Hepatocyte (in vitro differentiated cells): ENCODE measurements at regions not wholly inside any gene's neighbourhood (a gene's known extent, or its start where the extent isn't known, plus 50 kb on each side); places are given as distances from the start of the nearest gene placed in this dataset.

Source experiments
- DNase-seq: peaks from one replicate; pipeline ENCODE4 v3.0.0-alpha.2; 2016; ENCODE audit warnings: low spot score
- H2AFZ ChIP-seq: fragments of 200-600 bp; sonication (generic); 2 replicates; pipeline ENCODE4 v1.6.0; 2016; ENCODE audit warnings: antibody characterized with exemption, mild to moderate bottlenecking
- H3K27ac ChIP-seq: fragments of 200-600 bp; sonication (generic); 2 replicates; pipeline ENCODE4 v1.5.1; 2016; ENCODE audit warnings: mild to moderate bottlenecking
- H3K27me3 ChIP-seq: fragments of 200-600 bp; sonication (generic); 2 replicates; pipeline ENCODE4 v1.6.1; 2016
- H3K36me3 ChIP-seq: fragments of 200-600 bp; sonication (generic); replicated peaks from 2 replicates; pipeline ENCODE4 v1.5.1; 2016; ENCODE audit warnings: low read depth; ENCODE audit not compliant: insufficient read depth
- H3K4me1 ChIP-seq: fragments of 200-600 bp; sonication (generic); 2 replicates; pipeline ENCODE4 v1.5.1; 2016; ENCODE audit warnings: mild to moderate bottlenecking, moderate library complexity; ENCODE audit not compliant: insufficient read depth
- H3K4me2 ChIP-seq: fragments of 200-600 bp; sonication (generic); 2 replicates; pipeline ENCODE4 v1.6.0; 2016
- H3K4me3 ChIP-seq: fragments of 200-600 bp; sonication (generic); 2 replicates; pipeline ENCODE4 v1.5.1; 2016; ENCODE audit warnings: mild to moderate bottlenecking
- H3K79me2 ChIP-seq: fragments of 200-600 bp; sonication (generic); 2 replicates; pipeline ENCODE4 v1.6.0; 2017; ENCODE audit warnings: mild to moderate bottlenecking
- H3K9me2 ChIP-seq: fragments of 200-600 bp; sonication (generic); replicated peaks from 2 replicates; pipeline ENCODE4 v1.6.0; 2017; ENCODE audit warnings: mild to moderate bottlenecking; ENCODE audit not compliant: insufficient read depth
- H3K9me3 ChIP-seq: fragments of 200-600 bp; sonication (generic); 2 replicates; pipeline ENCODE4 v1.5.1; 2016; ENCODE audit warnings: low read depth, mild to moderate bottlenecking
- H4K20me1 ChIP-seq: fragments of 200-600 bp; sonication (generic); 2 replicates; pipeline ENCODE4 v1.6.0; 2016; ENCODE audit warnings: mild to moderate bottlenecking; ENCODE audit not compliant: insufficient read depth, poor library complexity, severe bottlenecking
- EZH2 ChIP-seq: fragments of 200-600 bp; sonication (generic); IDR thresholded peaks from 2 replicates; pipeline ENCODE4 v1.6.1; 2016; ENCODE audit warnings: antibody characterized with exemption, mild to moderate bottlenecking, borderline replicate concordance
- EZH2phosphoT487 ChIP-seq: fragments of 200-600 bp; sonication (generic); IDR thresholded peaks from one replicate; pipeline ENCODE4 v1.6.1; 2018; ENCODE audit warnings: antibody characterized with exemption, mild to moderate bottlenecking, low read depth, moderate library complexity; ENCODE audit not compliant: unreplicated experiment, severe bottlenecking
- WGBS: methylation state at CpG from one replicate; pipeline ENCODE4 v1.1.6; 2016; ENCODE audit warnings: low lambda C conversion rate; ENCODE audit errors: missing lambda C conversion rate; 5-methylcytosine and 5-hydroxymethylcytosine counted together
- TF ChIP-seq, protein P1 (sequence below): fragments of 200-600 bp; sonication (generic); IDR thresholded peaks from 2 replicates; pipeline ENCODE4 v1.5.1; 2016; ENCODE audit warnings: antibody characterized with exemption, mild to moderate bottlenecking; ENCODE audit not compliant: poor library complexity

DNA sequence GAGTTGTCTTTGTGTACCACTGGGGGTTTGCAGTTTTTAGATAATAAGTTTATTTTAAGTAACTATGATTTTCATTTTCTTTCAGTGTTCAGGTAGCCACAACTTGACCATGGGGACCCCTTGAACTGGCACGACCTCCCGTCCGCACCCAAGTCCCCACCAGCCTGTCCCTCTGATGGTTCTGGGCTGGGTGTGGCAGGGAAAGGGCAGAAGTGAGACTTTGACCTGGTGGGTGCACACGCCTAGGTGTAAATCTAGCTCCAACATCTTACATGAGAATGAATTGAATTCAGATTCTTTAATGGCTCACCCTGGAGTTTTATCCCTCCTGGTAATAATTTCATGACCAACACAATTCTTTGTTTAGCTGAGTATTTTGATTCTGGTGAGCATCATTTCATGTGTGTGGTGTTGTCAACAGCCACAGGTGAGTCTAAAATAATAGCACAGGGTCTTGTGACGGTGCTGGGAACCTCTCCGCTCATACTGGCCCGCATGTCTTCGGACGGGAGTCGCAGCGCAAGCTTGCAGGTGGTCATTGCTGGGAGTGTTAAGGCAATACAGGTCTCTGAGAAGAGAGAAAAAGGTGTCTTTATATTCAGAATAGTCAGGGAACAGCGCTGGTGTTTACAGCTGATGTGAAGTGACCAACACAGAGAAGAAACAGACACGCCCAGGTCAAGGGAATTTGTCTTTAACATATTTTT, 50.8 kb upstream of the POFUT2 start:
- Histone ChIP-seq H3K36me3 (no peaks in the 10 kb centered on the region), H3K4me1 (peaks cover 9% of the 10 kb centered on the region), H3K9me2 (no peaks in the 10 kb centered on the region), H3K27ac (no peak overlapping the region), H3K27me3 (no peaks in the 10 kb centered on the region), H3K4me2 (no peak overlapping the region), H3K9me3 (no peaks in the 10 kb centered on the region), H3K79me2 (no peaks in the 10 kb centered on the region), H3K4me3 (no peak overlapping the region), H4K20me1 (no peaks in the 10 kb centered on the region), H2AFZ (no peak overlapping the region)
- TF ChIP-seq EZH2phosphoT487 (no peak), EZH2 (no peak)
- TF ChIP-seq, protein P1, sequence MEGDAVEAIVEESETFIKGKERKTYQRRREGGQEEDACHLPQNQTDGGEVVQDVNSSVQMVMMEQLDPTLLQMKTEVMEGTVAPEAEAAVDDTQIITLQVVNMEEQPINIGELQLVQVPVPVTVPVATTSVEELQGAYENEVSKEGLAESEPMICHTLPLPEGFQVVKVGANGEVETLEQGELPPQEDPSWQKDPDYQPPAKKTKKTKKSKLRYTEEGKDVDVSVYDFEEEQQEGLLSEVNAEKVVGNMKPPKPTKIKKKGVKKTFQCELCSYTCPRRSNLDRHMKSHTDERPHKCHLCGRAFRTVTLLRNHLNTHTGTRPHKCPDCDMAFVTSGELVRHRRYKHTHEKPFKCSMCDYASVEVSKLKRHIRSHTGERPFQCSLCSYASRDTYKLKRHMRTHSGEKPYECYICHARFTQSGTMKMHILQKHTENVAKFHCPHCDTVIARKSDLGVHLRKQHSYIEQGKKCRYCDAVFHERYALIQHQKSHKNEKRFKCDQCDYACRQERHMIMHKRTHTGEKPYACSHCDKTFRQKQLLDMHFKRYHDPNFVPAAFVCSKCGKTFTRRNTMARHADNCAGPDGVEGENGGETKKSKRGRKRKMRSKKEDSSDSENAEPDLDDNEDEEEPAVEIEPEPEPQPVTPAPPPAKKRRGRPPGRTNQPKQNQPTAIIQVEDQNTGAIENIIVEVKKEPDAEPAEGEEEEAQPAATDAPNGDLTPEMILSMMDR: no peak
- no peak for DNase-seq
- 90% methylated on average over 13 of the region's 13 CpGs for WGBS

DNA sequence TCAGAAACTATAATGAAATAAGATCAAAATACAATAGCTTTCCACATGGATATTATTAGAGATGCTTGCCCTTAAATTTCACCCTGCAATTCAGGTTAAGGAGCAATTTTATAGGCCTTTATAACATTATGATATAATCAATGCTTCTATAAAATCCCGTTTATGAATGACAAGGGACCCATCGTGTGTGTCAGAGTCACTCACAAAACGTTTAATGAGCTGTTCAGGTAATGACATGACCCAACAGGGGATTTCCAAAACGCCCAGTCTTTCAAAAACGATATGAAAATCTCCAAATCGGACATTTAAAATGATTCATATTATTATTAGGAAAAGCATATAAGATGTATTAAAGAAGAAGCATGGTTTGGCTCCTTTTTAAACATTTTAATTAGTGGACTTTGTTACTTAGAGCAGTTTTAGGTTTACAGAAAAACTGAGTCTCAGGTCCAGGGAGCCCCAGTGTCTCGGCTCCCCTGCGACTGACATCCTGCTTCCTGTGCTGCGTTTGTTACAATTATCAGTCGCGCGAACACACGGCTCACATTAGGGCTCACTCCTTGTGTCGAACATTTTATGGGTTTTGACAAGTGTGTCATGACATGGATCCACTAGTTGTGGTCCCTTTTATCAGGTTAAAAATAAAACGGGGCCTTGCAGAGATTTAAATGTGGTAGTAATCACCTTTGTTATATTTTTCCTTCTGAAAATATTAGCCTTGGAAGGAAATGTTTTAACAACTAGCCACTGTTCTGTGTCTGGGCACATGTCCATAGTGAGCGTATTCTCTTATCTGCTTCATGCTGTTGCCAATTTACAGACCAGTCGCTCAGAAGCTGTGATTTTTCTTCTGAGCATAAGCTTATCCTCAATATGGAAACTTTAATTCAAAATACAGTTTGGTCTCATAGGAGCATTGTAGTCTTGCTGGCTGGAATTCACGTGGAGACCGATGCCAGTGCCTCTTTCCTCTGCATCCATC, 52.0 kb upstream of the POFUT2 start:
- H3K9me2 ChIP-seq: no peaks in the 10 kb centered on the region
- H3K9me3 ChIP-seq: no peaks in the 10 kb centered on the region
- no peak for DNase-seq
- no peaks in the 10 kb centered on the region for H3K79me2 ChIP-seq
- TF ChIP-seq EZH2 (no peak), EZH2phosphoT487 (no peak)
- TF ChIP-seq, protein P1: no peak
- peaks cover 9% of the 10 kb centered on the region for H3K4me1 ChIP-seq
- H3K4me3 ChIP-seq: no peak overlapping the region
- no peak overlapping the region for H3K4me2 ChIP-seq
- H3K36me3 ChIP-seq: no peaks in the 10 kb centered on the region
- H3K27me3 ChIP-seq: no peaks in the 10 kb centered on the region
- 71% methylated on average over 19 of the region's 19 CpGs for WGBS
- H2AFZ ChIP-seq: no peak overlapping the region
- H3K27ac ChIP-seq: no peak overlapping the region
- no peaks in the 10 kb centered on the region for H4K20me1 ChIP-seq

GRCh38 chr21:45340515-45340914, 52.8 kb upstream of the POFUT2 start:
- H2AFZ ChIP-seq: no peak overlapping the region
- H3K9me2 ChIP-seq: no peaks in the 10 kb centered on the region
- TF ChIP-seq, protein P1: no peak
- TF ChIP-seq EZH2 (no peak), EZH2phosphoT487 (no peak)
- no peak overlapping the region for H3K27ac ChIP-seq
- H4K20me1 ChIP-seq: no peaks in the 10 kb centered on the region
- no peak for DNase-seq
- no peak overlapping the region for H3K4me3 ChIP-seq
- no peaks in the 10 kb centered on the region for H3K27me3 ChIP-seq
- no peaks in the 10 kb centered on the region for H3K79me2 ChIP-seq
- no peaks in the 10 kb centered on the region for H3K9me3 ChIP-seq
- H3K4me1 ChIP-seq: peaks cover 9% of the 10 kb centered on the region
- H3K4me2 ChIP-seq: no peak overlapping the region
- WGBS: 93% methylated on average over 6 of the region's 8 CpGs
- H3K36me3 ChIP-seq: no peaks in the 10 kb centered on the region
